Lung microvascular endothelial cell (primary cell): ENCODE measurements at regions not wholly inside any gene's neighbourhood (a gene's known extent, or its start where the extent isn't known, plus 50 kb on each side); places are given as distances from the start of the nearest gene placed in this dataset.

Experiments
- DNase-seq, 2 donors: peaks; one replicate each; pipeline versions ENCODE4 v3.0.0 to v3.0.0-alpha.2; 2010; ENCODE audit warnings: low read depth in 2 of 2

DNA sequence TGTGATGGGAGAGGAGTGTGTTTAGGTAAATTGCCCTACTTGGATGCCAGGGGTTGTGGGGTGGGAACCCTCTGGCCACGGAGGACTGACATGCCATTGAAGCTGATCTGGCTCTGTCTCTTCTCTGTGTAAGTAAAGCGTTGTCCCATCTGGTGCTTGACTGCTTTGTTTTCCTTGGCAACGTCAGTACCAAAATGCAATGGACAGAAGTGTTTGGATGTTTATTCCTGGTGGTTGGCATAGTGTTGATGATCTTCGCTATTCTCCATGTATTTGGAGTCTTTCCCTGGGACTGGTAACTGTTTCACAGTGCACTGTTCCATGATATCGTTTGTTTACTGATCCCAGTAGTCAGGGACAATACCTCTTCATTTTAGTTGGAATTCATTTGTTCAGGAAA lies 130.5 kb upstream of the MCTP2 start:
- no peak for DNase-seq

DNA sequence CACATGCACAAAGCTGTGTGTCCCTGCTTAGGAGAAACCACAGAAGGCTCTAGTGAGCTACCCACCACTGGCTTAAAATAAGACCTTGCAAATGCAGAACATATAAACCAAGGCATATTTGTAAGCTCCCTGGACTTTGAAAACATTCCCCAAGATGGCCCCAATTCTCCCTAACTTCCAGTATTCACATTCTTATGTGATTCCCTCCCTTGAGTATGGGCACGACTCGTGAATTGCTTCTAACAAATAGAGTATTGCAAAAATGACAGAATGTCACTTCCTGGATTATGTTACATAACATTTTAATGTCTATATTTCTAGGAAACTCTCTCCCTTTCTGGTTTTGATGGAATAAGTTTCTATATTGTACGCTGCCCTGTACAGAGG lies 131.8 kb upstream of the MCTP2 start:
- DNase-seq: no peak

DNA sequence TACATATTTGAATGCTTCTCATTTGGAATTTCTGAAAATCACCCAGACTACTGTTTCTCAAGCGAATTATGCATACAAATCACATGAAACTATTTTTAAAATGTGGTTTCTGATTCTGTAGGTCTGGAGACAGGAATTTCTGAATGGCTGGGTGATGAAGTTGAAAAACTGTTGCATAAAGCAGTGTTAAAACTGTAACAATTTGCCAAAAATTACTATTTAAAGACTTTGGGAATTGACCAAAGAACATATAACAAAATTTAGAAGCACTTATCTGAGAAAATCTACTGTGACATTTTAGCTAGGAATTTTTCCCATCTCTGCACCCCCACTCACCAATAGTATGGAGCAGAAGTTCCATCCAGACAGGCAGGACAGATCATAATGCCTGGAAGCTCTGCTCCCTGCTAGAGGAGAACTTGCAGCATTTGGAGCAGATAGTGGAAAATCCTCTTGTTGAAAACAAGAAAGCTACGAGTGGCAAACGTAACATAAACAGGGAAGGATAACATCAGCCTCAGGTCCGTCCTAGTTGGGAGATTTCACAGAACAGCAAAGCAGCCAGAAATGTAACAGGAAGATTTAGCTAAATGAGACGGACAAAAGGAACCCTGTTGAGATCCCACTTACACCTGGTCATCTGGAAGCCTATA lies 132.3 kb upstream of the MCTP2 start:
- no peak for DNase-seq

DNA sequence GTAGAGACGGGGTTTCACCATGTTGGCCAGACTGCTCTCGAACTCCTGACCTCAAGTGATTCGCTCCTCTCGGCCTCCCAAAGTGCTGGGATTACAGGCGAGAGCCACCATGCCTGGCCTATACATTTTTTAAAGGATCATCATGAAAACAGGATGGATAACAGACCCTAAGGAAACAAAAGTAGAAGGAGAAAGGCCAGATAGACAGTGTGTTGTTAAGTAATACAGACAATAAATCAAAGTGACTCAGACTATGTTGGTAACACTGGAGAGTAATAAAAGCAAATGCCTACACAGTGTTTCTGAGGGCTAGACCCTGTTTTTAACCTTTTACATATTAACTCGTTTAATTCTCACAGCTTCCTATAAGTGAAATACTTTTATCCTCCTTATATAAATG lies 133.8 kb upstream of the MCTP2 start:
- no peak for DNase-seq

DNA sequence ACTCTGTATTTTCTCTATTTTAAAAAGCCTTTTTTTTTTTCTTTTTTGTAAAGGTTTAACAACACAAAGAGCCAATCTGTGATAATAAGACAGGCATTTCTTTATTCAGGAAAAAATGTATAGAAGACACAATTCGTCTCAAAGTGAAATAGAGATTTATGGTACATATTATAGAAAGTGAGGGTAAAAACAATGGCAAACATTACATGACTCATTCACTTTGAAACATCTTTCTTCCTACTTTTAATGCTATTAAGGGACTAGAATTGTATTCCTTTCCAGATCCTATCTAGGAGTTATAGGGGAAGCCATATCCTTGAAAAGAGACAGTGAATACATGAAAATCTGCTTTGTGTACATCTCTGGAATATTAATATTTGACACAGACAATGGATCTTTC lies 137.1 kb upstream of the MCTP2 start:
- DNase-seq: no peak

DNA sequence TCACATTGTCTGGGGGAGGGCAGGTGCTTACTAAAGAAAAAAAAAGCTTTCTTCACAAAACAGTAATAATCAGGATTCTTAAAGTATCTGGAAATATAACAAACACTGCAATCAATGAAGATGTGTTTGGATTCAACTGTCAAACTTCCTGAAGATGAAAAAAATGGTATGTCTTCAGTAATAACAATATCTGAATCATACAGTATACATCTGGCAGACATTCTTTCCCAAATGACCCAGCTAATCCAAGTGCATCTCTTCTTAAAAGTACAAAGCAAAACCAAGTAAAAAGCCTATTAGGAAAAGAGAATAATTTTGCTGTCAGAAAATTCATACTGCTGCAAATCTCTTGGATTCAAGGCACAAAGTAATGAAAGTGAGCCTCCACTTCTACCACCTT lies 145.0 kb upstream of the MCTP2 start:
- DNase-seq: no peak

DNA sequence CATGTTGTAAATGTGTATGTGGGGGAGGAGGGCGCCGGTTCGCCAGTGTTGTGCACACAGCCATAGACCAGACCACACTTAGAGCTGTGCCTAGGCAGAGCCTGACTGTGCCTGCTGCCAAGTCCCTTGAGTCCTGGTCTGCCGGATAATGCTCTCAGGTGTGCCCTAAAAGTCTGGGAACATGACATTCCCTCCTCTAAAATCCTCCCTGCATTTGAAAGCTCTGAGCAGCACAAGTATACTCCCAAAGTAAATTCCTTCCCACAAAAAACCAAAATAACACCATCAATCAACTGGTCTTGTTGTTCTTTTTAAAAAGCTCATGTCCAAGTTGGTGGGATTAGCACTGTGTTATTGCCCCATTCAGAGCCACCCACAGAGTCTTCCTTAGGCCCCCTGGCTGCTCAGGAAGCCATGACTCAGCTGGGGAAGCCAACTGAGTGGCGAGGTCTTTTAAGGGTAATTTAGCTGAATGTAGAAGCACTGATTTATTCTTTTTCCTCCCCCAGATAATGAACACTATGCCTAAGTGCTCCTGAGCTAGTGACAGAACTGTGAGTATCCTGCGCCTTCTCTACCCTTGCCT lies 147.8 kb upstream of the MCTP2 start:
- DNase-seq: no peak

DNA sequence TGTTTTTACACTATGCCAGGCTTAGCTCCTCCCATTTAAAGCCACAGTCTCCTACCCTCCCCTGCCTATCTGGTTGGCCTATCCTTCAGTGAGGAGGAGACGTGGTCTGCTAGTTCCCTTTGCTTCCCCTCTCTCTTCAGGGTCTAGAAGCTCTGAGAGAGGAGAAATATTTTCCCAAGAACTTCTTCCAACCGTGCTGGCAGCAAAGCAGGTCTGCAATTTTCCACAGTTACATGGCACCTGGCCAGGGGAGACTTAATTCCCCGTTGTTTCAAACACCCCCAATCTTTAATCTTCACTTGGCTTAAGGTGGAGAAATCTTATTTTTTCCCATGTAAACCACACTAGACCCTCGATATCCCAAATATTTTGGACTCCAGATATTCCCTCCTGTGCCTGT lies 149.5 kb upstream of the MCTP2 start:
- DNase-seq: no peak

DNA sequence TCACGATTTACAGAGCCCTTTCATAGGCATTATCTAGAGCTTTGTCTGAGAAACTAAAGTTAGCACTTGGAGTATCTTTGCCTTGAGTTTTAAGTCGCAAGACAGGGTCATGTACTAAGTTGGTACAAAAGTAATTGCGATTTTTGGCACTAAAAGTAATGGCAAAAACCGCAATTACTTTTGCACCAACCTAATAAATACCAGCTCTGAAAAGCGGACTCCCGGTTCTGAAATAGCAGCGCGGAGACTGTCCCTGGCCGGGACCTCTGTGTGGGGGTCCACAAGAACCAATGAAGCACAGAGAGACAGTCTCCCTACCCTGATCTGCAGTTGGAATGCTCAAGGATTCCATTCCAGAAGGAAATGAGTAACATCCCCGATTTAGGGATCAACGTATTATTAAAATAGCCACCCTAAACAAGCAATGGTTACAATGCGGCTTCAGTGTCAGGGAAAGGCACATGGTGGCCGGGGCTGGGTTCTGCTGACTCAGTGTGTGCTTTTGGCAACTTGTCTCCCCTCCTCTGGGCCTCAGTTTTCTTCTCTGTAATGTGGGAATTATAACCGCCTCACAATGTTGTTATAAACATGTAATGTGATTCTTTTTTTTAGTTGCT lies 150.3 kb upstream of the MCTP2 start:
- DNase-seq: no peak

DNA sequence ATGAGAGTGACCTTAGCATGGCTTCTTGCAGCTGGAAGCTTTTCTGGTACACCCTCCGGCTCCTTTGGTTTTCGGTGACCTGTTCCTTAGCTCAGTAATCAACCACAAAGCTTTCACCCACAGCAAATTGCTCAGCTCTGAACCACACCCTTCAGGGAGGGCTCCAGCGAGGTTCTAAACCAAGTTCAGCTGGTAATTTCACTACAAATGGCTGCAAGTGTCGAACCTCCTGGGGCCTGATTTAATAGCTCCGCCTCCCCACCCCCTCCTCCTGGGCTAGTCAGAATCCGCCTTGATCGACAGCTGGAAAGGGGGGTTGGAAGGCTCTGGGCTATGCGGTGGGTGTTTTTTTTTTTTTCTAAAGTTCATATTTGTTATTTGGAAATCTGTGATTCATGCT lies 150.9 kb upstream of the MCTP2 start:
- no peak for DNase-seq

DNA sequence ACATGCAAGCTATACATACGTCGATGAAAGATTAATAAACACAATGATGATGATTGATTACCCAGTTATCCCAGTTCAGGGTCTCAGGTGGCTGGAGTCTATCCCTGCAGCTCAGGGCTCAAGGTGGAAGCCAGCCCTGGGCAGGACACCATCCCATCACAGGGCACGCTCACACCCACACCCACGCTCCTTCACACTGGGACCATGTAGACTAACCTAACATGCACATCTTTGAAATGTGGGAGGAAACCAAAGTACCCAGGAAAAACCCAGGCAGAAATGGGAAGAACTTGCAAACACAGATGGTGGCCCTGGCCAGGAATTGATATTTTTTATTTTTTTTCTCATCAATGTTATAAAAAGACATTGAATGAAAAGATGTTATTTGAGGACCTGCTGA lies 151.4 kb upstream of the MCTP2 start:
- no peak for DNase-seq

DNA sequence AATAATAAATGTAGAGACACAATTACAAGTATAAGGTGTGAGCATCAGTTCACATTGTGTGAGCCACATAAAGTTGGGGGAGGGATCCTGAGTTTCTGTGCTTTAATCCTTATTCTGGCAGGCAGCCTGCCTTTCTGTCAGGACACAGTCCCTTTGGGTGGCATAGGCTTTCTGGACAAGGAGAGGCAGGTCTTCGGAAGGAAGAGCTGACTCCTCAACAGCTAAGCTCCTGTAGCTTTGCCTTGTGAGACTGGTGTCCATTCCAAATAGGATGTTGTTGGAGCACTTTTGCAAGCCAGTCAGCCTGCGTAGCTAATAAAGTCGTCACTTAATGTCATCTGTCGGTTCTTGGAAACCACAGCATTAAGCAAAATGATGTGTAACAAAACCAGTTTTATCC lies 151.9 kb upstream of the MCTP2 start:
- DNase-seq: no peak

DNA sequence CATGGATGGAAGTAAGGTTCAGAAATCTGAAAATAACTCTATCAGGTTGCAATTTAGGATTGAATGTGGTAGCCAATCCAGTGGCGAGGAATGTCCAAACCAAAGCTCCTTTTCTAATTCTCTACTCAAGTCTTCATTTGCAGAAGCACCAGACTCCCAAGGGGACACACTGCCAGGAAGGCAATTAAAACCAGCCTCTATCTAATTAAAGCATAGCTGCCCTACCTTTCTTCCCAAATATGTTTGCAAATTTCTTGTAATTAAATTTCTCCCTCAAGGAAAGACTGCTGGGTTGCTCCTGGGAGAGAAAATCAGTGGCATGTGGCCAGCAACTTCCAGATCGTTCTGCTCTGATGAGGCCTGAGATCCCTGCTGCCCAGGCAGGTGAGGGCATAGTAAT lies 153.4 kb upstream of the MCTP2 start:
- no peak for DNase-seq

DNA sequence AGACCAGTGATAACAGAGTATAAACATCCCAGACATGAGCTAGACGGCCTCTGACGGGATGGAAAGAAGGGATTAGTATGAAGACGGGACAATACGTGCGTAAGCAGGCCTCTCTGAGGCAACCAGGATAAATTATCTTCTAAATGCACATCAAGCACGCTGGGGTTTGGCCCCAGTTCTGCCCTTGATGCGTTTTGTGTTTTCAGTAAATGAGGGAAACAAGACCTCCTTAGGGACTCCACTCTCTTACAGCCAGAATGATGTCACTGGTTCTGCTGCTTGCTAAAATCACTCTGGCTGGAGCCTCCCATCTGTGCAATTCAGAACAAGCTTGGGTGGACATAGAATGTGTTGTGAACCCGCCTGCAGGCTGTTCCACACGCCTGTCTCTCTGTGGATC lies 156.0 kb upstream of the MCTP2 start:
- DNase-seq: no peak

DNA sequence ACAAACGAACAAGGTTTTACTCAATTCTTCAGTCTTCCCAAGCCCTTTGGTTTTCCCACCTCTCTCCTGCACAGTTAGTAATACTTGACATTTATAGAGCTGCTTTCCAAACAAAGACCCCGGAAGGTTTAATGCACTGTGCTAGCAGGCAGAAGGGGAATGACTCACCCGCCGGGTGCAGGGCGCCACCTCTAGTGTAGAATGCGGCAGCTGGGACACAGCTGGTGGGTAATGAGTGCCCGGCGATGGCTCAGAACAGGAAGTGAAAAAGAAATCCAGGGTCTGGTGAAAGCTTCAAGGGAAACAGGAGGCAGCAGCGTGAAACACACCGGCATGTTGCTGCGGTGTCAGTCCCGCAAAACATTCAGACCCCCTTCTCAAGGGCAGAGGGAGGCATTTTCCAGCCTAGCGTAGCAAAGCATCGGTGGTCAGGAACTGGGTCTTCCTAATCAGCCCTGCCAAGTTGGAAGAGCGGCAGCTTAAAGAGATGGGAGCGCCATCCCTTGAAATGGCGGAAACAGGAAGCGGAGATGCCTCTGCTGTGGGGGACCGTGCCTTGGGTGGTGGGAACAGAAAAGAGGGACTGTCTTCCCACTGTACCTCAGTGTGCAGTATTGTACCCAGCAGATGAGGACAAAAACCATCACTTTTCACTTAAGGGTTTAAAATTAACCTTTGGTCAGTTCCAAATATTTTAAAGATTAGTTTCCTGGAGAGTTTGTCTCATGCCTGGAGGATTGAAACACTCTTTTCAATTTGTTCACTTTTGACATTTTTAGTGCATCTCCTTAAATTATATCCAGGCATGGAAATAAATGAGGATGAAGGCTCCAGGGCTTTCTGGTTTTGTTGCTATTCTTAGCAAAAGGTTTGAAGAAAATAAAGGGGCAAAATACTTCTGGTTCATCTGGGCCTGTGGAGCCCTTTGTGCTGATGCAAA lies 160.7 kb upstream of the MCTP2 start:
- no peak for DNase-seq

DNA sequence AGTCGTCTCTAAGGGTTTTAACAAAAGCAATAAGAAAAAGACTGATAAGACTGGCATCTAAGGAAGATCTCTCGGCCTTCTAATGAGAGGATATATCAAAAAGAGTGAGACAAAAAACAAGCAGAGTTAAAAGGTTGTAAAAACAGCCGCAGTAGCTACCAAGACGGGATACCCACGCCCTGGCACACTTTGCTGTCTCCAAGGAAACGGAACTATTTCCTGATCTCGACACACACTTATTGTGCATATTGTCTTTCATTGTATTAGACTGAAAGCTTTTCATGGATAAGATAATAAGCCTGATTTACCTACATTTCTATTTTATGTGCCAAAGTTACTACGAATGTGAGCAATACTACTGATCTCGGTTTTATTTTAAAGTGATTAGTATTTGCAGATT lies 161.5 kb upstream of the MCTP2 start:
- DNase-seq: no peak

DNA sequence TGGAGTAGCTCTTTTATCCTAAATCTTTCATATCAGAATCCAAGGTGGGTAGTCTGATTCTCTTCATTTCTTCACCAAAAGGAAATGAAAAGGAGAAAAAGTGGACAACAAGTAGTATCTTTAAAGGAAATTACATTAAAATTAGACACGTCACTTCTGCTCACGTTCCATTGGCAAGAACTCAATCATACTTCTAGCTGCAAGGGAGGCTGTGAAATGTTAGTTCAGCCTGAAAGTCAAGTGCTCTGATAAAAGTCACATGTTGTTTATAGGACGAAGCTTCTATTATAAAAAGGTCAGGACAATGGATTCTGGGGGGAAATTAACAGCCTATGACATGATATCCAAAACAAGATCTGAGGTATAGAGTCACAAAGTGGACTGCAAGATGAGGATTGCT lies 164.6 kb upstream of the MCTP2 start:
- DNase-seq: no peak

DNA sequence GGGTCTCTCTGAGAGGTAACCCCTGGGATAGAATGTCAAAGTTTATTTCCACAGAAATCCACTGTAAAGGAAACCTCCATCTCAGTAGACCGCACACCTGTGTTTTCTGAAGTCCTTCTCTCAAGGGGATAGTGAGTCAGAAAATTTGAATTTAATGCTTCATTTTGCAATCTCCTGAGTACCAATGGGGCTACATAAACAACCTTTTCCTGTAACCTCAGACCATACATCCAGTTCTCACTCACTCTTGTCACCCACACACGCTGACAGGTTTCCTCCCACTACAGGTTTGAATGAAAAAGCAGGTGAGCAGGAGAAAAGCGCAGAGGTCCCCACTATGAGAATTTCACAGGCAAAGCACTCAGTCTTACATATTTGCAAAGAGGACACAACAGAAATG lies 165.3 kb upstream of the MCTP2 start:
- no peak for DNase-seq

DNA sequence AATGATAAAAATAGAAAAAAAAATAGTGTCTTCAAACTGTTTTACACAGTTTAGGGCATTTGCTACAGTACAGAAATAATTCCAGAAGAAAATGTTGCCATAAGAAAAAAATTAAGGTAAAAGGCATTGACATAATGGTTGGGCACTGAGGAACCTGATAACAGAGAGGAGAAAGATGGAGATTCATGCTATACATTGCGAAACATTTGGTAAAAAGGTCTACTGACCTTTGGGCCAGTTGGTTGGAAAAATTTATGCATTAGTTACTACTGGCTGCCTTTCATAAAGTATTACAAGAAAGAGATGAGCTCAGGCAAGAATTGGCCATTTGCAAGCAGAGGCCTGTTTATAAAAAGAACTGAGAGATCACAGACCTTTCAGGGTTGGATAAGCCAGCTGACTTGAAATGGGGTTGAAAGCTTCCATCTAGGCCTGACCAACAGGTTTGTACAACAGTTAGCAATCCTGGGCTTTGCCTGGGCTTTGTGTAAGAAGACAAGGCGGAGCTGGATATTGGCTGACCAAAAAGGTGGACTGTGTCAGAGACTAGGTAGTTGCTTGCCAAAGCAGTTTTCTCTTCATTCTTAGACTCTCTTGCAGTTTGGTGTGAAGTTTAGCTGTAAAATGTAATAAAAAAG lies 166.6 kb upstream of the MCTP2 start:
- DNase-seq: no peak

DNA sequence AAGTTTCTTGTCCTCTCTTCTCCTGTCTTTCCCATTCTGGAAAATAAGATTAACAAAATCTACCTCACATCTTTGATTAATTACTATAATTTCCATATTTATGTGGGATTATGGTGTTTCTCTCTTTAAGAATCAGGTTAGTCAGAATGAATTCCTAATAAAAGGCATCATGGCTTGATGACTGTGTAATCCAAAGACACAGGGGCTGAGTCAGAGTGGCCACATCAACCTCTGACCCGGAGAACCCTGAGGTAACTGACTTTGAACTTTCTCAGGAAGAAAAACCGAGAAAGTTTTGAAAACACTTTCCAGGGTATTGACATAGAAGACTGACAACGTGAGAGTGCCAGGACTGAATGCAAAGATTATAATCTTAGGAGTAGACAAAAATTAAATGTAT lies 170.3 kb upstream of the MCTP2 start:
- DNase-seq: no peak

DNA sequence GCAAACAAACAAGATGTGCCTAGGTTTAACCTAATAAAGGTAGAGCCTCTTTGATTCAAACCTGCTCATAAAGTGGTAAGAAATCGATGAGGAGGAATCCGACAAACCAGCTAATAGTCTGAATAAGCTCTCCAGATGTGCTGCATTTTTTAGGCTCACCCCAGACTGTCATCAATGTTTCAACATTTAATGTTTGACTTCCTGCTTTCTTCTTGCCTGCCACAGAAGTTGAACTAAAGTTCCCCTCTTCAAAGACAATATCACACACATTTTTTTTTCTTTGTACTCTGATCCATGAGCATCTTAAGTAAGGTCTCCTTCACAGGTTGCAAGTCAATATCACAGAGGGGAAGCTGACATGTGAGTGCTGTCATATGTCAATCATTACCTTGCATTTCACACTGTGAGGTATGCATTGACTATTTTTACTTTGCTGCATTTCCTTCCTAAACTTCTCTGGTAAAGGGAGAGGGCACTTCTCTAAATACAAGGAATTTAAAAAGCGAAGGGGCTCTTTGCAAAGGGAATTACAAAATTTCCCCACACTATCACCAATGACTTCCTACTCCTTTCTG lies 172.3 kb upstream of the MCTP2 start:
- no peak for DNase-seq

DNA sequence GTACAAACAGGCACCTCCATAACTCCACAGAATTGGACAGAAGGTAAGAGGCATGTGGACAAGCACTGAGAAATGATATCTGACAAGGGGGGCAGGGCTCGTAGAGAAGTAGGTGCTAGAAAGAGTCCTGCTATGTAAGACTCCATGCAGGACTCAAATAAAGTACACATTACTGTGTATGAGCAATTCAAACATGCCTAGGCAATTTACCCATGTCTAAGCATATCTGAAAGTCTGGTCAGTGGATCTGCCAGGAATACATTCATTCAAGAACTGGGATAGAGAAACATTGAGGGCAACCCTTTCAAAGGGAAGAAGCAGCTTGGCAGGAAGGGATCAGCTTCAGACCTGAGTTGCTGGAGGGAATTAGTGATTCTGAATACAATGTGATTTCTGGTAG lies 174.1 kb upstream of the MCTP2 start:
- no peak for DNase-seq
